OCI-LY1 (cell line): ENCODE measurements at regions not wholly inside any gene's neighbourhood (a gene's known extent, or its start where the extent isn't known, plus 50 kb on each side); places are given as distances from the start of the nearest gene placed in this dataset.
"Not testable (repeated sequence)": the region's sequence is repeated elsewhere in the genome, so short reads cannot be mapped to it uniquely, and the experiment has no call there.

Source experiments
- H2AFZ ChIP-seq: fragments of 200-600 bp; sonication (generic), shearing (Covaris generic); 2 replicates; pipeline ENCODE4 v1.6.0; 2014; ENCODE audit warnings: antibody characterized with exemption, mild to moderate bottlenecking, low read length
- H3F3A ChIP-seq: fragments of 200-600 bp; sonication (generic), shearing (Covaris generic); 2 replicates; pipeline ENCODE4 v1.6.0; 2014; ENCODE audit warnings: mild to moderate bottlenecking, antibody characterized with exemption, low read length, moderate library complexity; ENCODE audit not compliant: insufficient read depth
- H3K27ac ChIP-seq: fragments of 200-600 bp; sonication (generic); 2 replicates; pipeline ENCODE4 v1.5.1; 2014; ENCODE audit warnings: low read length, mixed run types, mild to moderate bottlenecking, low read depth; ENCODE audit not compliant: poor library complexity, severe bottlenecking
- H3K27me3 ChIP-seq: fragments of 200-600 bp; sonication (generic); 2 replicates; pipeline ENCODE4 v1.6.0; 2014; ENCODE audit warnings: antibody characterized with exemption, mild to moderate bottlenecking, low read length, moderate library complexity; ENCODE audit not compliant: insufficient read depth
- H3K36me3 ChIP-seq: fragments of 200-600 bp; sonication (generic); 2 replicates; pipeline ENCODE4 v1.6.1; 2014; ENCODE audit warnings: mild to moderate bottlenecking, antibody characterized with exemption, low read length, moderate library complexity, mixed read lengths; ENCODE audit not compliant: insufficient read depth
- H3K4me1 ChIP-seq: fragments of 200-600 bp; sonication (generic); 2 replicates; pipeline ENCODE4 v1.5.1; 2014; ENCODE audit warnings: mild to moderate bottlenecking, low read length, moderate library complexity; ENCODE audit not compliant: insufficient read depth, severe bottlenecking
- H3K4me2 ChIP-seq: fragments of 200-600 bp; sonication (generic), shearing (Covaris generic); 2 replicates; pipeline ENCODE4 v1.6.1; 2014; ENCODE audit warnings: low read length
- H3K4me3 ChIP-seq: fragments of 200-600 bp; sonication (generic); 2 replicates; pipeline ENCODE4 v1.5.1; 2014; ENCODE audit warnings: low read length, low read depth, mild to moderate bottlenecking, mixed read lengths; ENCODE audit not compliant: poor library complexity, severe bottlenecking
- H3K79me2 ChIP-seq: fragments of 200-600 bp; shearing (Covaris generic); 2 replicates; pipeline ENCODE4 v1.6.1; 2016; ENCODE audit warnings: mixed run types, low read length, mixed read lengths; ENCODE audit not compliant: insufficient read depth
- H3K9ac ChIP-seq: fragments of 200-600 bp; sonication (generic), shearing (Covaris generic); 2 replicates; pipeline ENCODE4 v1.6.1; 2014; ENCODE audit warnings: mild to moderate bottlenecking, low read length, mixed read lengths
- H3K9me2 ChIP-seq: fragments of 200-600 bp; sonication (generic), shearing (Covaris generic); 2 replicates; pipeline ENCODE4 v1.6.1; 2014; ENCODE audit warnings: low read depth, mild to moderate bottlenecking, low read length, mixed read lengths
- H3K9me3 ChIP-seq: fragments of 200-600 bp; shearing (Covaris generic); 2 replicates; pipeline ENCODE4 v1.6.1; 2014; ENCODE audit warnings: low read length, mixed read lengths
- H4K20me1 ChIP-seq: fragments of 200-600 bp; sonication (generic), shearing (Covaris generic); 2 replicates; pipeline ENCODE4 v1.6.0; 2016; ENCODE audit warnings: mild to moderate bottlenecking, low read length; ENCODE audit not compliant: insufficient read depth
- EZH2 ChIP-seq: fragments of 200-600 bp; sonication (generic), shearing (Covaris generic); IDR thresholded peaks from 2 replicates; pipeline ENCODE4 v1.8.0; 2017; ENCODE audit warnings: borderline replicate concordance, mixed run types, mild to moderate bottlenecking, antibody characterized with exemption, low read length, moderate library complexity, mixed read lengths
- TF ChIP-seq, protein P1 (sequence below): fragments of 200-600 bp; sonication (generic), shearing (Covaris generic); IDR thresholded peaks from 2 replicates; pipeline ENCODE4 v1.5.1; 2017; ENCODE audit warnings: mild to moderate bottlenecking, antibody characterized with exemption, low read length, moderate library complexity, mixed read lengths

DNA sequence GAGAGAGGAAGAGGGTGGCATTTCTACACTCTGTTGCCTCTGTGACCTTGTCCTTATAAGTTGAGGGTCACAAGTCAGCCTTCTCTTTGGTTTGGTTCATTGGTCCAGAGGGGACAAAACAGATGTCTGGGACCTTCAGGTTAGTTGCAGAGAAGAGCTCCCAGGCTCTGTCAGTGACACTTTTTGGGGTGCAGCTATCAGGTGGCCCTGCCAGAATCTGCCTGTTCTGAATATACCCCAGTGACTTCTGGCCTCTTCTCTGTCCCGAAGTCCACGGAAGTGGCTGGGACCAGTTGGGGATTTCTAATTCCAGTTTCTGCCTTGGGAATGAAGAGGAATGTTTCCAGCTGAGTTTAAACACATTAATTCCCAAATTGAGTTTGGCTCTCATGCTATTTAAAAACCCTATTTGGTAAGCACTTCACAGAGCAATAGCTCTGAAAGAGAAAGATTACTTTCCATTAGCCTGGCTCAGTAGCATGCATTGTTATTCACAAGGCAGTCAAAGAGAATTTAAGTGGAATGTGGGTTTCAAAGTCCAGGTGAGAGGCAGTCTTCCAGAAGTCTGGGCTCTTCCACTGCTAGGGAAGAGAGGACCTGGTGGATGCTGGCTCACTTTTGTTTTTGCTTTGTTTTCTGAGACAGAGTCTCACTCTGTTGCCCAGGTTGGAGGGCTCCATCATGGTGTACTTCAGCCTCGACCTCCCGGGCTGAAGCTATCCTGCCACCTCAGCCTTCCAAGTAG lies 237.8 kb upstream of the GALNT17 start:
- H3K9me2 ChIP-seq: no peaks in the 10 kb centered on the region
- no peaks in the 10 kb centered on the region for H3K27me3 ChIP-seq
- no peaks in the 10 kb centered on the region for H4K20me1 ChIP-seq
- no peaks in the 10 kb centered on the region for H3K4me1 ChIP-seq
- H3K27ac ChIP-seq: no peak overlapping the region
- H3K36me3 ChIP-seq: no peaks in the 10 kb centered on the region
- peaks cover 14% of the 10 kb centered on the region for H3K9me3 ChIP-seq
- no peak overlapping the region for H3K9ac ChIP-seq
- no peak for TF ChIP-seq EZH2
- TF ChIP-seq, protein P1, sequence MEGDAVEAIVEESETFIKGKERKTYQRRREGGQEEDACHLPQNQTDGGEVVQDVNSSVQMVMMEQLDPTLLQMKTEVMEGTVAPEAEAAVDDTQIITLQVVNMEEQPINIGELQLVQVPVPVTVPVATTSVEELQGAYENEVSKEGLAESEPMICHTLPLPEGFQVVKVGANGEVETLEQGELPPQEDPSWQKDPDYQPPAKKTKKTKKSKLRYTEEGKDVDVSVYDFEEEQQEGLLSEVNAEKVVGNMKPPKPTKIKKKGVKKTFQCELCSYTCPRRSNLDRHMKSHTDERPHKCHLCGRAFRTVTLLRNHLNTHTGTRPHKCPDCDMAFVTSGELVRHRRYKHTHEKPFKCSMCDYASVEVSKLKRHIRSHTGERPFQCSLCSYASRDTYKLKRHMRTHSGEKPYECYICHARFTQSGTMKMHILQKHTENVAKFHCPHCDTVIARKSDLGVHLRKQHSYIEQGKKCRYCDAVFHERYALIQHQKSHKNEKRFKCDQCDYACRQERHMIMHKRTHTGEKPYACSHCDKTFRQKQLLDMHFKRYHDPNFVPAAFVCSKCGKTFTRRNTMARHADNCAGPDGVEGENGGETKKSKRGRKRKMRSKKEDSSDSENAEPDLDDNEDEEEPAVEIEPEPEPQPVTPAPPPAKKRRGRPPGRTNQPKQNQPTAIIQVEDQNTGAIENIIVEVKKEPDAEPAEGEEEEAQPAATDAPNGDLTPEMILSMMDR: no peak
- no peaks in the 10 kb centered on the region for H3F3A ChIP-seq
- no peaks in the 10 kb centered on the region for H3K79me2 ChIP-seq
- H3K4me2 ChIP-seq: no peak overlapping the region
- H2AFZ ChIP-seq: no peak overlapping the region
- no peak overlapping the region for H3K4me3 ChIP-seq

DNA sequence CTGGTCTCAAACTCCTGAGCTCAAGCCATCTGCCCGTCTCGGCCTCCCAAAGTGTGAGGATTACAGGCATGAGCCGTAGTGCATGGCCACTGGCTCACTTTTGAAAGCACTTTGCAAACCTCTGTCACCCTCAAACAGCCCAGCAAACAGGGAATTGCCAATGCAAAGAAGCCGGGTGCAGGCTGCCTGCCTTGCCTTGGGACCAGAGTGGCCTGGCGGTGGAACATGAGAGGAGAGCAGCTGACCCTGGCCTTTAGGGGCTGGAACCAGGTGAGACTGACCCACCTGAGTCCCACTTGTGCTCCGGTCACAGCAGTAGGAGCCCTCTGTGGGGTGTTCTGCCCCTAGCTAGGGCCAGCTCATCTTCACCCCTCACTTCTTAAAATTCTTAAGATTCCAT lies 237.1 kb upstream of the GALNT17 start:
- H3K4me3 ChIP-seq: no peak overlapping the region
- no peaks in the 10 kb centered on the region for H4K20me1 ChIP-seq
- H3K36me3 ChIP-seq: no peaks in the 10 kb centered on the region
- H3K27me3 ChIP-seq: no peaks in the 10 kb centered on the region
- H3K4me1 ChIP-seq: no peaks in the 10 kb centered on the region
- H3K27ac ChIP-seq: no peak overlapping the region
- no peaks in the 10 kb centered on the region for H3K9me2 ChIP-seq
- TF ChIP-seq EZH2: no peak
- TF ChIP-seq, protein P1: no peak
- H3K4me2 ChIP-seq: no peak overlapping the region
- peaks cover 8% of the 10 kb centered on the region for H3K9me3 ChIP-seq
- no peaks in the 10 kb centered on the region for H3K79me2 ChIP-seq
- H3K9ac ChIP-seq: no peak overlapping the region
- no peak overlapping the region for H2AFZ ChIP-seq
- H3F3A ChIP-seq: no peaks in the 10 kb centered on the region

DNA sequence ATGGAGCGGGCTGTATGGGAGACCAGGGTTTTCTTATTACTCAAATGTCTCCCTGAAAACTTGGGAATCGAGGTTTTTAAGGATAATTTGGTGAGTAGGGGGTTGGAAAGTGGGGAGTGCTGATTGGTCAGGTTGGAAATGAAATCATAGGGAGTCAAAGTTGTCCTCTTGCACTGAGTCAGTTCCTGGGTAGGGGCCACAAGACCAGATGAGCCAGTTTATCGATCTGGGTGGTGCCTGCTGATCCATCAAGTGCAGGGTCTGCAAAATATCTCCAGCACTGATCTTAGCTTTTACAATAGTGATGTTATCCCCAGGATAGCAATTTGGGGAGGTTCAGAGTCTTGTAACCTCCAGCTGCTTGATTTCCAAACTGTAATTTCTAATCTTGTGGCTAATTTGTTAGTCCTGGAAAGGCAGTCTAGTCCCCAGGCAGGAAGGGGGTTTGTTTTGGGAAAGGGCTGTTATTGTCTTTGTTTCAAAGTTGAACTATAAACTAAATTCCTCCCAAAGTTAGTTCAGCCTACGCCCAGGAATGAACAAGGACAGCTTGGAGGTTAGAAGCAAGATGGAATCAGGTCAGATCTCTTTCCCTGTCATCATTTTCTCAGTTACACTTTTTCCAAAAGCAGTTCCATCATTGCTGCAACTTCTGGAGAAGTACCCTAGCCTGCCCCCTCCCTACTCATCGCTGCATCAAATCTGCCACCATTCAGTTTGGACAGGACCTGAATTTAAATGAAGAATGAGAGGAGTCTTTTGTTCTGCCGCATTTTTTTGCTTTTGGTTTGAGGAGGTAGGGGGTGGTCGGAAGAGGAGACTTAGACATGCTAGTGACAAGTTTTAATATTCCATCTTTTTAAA lies 236.4 kb upstream of the GALNT17 start:
- not testable (repeated sequence) for H3K79me2 ChIP-seq, H4K20me1 ChIP-seq, H3F3A ChIP-seq, H3K9me3 ChIP-seq, H2AFZ ChIP-seq, H3K9me2 ChIP-seq, H3K36me3 ChIP-seq, H3K27me3 ChIP-seq, H3K27ac ChIP-seq, H3K4me2 ChIP-seq, H3K4me3 ChIP-seq, H3K4me1 ChIP-seq, H3K9ac ChIP-seq
